HG02588 (cell line): ENCODE measurements at regions not wholly inside any gene's neighbourhood (a gene's known extent, or its start where the extent isn't known, plus 50 kb on each side); places are given as distances from the start of the nearest gene placed in this dataset.
"Not testable (repeated sequence)": the region's sequence is repeated elsewhere in the genome, so short reads cannot be mapped to it uniquely, and the experiment has no call there.

Source experiments
- ATAC-seq: cut with Tn5 transposase; IDR thresholded peaks from one replicate; pipeline ENCODE4 v1.9.1; 2021; ENCODE audit warnings: mild to moderate bottlenecking, moderate library complexity; ENCODE audit not compliant: unreplicated experiment

DNA sequence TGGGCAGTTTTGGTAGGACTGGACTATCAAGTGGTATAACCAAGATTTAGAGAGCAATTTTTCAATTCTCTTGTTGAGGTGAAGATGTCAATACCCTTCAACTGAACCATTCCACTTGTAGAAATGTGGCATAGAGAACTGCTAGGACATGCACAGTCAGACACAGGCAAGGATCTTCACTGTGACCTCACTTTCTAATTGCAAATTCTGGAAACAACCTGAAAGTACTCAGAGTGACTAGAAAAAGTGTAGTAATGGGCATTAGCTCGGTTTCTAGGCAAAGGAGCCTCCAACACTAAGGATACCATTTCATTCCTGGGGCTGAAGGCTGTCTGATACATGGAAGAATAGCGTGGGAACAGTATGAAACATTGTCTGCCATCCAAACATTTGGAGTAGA is 433.0 kb upstream of the RUNX1 start:
- ATAC-seq: no peak

DNA sequence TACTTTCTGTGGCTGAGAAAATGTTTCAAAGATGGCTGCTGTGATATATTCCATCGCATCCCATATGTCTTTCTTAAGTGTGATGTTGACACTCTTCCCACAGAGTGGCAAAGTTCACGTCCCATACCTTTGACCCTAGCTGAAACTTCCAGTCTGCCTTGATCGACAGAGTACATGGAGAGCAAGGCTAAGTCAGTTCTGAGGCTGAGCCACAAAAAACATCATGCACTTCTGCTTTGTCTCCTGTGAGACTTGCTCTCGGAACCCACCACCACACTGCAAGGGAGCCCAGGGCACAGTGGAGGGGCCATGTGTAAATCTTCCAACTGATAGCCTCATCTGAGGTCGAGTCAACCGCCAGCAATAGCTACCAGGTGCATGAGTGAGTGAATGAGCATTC is 431.9 kb upstream of the RUNX1 start:
- ATAC-seq: no peak

DNA sequence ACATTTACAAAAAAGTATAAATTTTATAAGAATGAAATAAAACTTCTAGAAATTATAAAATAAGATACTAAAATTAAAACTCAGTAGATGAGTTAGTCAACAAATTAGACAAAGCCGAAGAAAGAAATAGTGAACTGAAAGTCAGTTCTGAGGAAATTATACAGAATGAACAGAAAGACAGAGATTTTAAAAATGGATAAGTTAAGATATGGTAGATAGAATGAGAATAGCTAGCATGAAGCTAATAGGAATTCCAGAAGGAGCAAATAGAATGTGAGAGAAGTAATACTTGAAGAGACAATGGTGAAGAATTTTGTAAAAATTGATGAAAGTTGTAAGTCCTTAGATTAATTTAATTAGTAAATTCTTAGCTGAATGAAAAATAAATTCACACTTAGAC is 430.4 kb upstream of the RUNX1 start:
- ATAC-seq: no peak

DNA sequence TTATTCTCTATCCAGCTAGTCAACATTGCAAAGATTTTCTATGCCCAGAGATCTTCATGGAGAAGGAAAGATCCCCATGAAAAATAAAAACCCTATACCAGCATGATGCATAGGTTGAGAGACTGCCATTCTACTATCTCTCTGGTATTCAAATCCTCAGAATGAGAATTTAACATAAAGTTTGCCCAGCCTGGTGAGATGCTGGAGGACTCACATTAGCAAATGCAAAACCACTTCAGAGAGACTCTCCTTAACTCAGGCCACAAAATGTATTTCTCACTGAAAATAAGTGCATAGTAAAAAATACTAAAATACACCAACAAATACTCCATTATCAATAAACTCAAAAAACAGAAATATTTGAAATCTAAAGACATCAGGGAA is 430.0 kb upstream of the RUNX1 start:
- ATAC-seq: no peak

DNA sequence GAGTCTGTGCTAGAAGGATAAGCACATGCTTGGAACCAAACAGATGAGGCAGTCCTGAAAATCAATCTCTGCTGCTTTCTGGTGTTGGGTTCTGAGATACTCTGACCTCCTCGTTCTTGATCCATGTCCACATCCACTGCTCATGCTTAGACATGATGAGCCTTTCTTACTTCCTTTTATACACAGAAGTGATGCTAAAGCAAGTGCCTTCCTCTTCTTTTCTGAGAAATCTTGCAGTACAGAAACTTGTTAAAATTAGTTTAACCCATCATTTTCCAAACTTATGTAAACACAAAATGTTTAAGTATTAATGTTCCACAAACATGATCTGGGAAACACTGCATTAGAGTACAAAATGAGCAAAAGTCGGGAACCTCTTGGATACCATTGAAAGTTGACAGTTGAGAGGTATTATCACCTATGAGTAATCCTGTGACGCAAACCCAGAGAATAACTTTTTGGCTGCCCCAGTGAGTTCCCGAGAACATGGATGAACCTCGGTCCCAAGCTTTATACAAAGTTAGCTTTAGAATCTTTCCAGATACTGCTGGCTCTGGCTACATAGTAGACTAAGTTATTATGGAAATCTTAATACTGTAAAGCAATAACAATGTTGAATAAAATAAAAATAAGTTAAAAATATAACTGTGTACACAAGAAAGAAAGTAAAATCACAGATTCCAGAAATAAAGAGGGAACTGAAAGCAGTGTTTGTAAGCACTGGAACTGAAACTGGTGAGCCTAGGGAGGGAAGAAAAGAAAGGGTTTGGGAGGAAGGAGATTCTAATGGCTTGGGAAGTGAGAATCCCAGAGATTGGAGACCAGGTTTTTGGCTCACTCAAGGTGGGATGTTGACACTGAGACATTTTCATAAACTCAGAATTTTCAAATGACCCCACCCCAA is 429.3 kb upstream of the RUNX1 start:
- ATAC-seq: no peak

DNA sequence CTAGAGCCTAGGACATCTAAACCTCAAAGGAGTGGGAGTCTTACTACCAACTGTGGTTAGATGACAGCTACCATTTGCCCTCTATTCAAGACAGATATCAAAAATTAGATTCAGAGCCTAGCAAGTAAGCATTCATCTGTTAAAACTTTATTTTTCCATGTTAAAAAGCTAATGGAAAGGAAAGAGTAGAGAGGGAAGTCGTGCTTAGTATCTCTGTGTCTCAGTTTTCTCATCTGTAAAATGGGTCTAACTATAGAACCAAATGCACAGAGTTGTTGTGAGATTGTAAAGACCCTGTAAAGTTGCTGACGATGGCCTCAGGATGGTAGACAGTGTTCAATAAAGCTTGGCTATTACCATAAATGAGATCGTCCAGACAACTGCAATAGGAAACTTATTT is 428.5 kb upstream of the RUNX1 start:
- no peak for ATAC-seq

DNA sequence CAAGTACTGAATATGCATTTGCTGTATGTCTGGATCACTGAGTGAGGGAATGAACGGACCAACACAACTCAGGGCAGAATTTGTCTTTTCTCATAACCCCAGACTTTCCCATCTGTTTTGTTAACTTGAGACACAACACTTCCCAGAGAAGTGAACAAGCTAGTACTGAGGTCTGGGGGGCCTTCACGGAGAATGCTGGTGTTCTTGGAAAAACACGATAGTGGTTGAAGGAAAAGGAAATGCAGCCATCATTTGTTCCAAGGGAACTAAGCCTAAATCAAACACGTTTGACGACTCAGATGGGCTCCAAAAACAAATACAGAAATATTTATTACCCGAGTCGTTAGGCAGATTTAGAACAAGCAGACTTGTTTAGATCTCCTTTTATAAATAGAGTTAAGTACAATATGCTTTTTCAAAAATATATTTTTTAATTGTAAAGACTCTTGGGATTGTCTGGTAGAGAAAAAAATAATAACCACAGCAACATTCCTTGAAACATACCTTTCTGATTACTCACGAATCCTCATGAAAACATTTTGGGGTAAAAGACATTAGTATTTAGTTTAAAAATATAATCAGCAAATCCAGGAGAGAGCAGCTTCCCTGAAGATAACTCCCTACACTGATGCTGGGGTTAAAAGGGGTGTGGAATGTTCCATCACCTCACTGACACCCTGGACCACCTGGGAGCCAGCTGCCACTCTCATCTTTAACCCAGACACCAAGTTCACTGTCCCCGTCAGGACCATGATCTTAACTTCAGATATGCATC is 427.7 kb upstream of the RUNX1 start:
- ATAC-seq: no peak

DNA sequence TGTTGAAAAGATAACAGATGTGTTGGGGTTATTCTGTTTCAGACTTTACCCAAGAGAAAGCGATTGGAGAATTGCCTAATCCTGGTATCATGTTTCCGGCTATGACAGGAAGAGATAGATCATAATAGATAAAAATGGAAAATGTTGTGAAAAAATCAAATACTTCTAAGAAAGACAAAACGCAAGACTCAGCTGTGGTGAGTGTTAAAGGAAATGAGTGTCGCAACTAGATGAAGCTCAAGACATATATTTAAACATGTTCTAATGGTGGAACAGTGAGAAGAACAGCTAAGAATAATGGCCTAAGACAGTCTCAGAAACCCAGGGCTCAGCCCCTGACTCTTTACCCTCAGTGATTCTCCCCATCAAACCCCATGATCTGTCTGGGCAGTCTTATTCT is 426.7 kb upstream of the RUNX1 start:
- ATAC-seq: no peak

DNA sequence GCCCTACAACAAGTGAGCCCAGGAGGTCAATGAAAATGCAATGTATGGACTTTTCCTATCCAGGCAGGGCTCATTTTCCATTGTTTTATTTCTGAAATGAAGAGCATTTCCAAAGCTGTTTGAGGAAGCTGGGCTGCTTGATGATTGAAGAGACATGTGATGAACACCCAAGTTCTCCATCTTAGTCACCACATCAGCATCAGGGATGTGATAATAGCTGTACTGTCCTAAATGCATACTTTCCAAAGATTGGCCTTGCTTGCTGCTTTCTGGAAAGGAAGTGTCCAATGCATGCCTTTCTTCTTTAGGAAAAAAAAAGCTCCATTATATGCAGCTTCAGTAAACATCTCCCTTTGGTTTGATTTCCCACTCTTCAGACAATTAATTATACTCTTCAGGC is 425.9 kb upstream of the RUNX1 start:
- ATAC-seq: no peak

DNA sequence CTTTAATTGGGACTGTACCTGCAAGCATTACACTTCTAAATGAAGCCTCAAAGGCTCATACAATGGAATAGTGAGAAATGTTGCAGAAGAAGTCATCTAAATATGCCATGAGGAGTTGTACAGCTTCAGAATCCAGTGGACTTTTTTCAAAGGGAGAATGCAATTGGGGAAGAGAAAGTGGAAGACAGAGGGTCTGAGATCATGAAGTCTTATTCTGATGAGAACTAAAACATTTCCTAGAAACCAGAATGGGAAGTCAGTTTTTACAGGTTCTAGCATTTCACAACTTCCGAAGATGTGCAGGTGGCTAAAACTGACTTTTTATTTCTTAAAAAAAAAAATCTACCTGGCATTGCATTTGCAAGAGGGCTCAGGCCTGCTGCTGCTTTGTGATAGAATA is 424.4 kb upstream of the RUNX1 start:
- no peak for ATAC-seq

DNA sequence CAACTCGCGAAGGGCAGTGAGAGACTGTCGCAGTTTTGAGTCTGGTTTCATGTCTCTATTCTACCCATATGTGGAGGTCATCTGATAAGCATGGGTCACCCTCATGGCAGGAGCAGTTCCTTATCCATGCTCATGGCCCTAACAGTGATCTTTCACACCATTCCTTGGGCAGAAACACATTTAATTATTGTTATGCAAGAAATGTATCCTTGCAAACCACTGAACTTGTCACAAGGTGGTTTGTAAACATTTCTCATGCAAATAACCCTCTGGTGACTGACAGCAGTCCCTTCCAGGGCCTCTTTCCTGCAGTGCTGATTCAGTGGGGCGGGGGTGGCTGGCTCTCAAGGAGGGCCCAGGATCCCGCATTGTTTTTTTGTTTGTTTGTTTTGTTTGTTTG is 421.4 kb upstream of the RUNX1 start:
- no peak for ATAC-seq

DNA sequence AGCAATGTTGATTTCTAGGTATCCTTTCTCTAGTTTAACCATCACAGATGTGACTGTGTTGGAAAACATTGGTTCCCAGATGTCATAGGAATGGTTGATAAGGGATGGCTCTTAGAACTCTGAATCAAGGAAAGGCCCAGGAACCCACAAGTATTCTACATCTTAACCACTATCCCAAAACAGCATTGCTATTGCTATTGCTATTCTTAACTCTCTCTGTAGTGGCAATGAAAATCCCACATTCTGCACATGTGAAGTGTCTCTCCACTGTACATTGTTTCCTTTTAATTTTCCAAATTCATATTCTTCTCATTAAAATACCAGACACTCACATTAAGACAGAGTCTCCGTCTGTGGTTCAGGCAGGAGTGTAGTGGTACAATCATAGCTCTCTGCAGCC is 420.4 kb upstream of the RUNX1 start:
- ATAC-seq: no peak

DNA sequence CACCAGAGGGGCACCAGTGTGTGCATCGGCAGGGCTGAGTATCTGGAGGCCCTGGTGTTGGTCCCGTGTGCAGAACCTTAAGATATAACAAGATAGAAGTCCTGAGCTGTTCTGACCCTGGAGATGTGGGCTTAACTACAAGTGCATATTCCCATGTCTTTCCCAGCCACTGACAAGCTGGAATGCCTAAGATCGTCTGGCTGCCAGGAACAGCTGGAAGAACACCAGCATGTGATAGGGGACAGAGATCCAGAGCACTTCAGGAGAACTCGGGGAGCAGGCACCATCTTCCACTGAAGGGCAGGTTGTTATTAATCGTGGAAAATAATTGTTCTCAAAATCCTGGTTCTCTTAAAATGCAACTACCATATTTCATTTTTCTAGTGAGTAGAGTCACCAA is 419.9 kb upstream of the RUNX1 start:
- ATAC-seq: no peak

DNA sequence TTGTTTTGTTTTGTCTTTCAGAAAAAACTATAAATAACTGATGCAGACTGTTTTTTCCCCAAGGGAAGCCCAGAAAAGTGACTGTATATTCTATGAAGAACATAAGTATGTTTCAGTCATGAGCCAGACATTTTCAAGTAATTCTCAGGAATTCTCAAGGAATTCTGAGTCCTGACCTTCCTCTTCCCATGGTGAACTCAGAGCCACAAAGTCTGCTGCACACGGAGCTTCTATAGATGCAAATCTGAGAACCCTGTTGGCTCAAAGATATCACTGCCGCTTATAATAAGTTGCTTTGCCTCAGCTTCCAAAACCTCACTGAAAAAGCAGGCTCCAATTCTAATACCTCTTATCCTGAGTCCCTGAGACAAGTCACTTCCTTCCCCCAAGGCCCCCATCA is 418.5 kb upstream of the RUNX1 start:
- ATAC-seq: no peak

DNA sequence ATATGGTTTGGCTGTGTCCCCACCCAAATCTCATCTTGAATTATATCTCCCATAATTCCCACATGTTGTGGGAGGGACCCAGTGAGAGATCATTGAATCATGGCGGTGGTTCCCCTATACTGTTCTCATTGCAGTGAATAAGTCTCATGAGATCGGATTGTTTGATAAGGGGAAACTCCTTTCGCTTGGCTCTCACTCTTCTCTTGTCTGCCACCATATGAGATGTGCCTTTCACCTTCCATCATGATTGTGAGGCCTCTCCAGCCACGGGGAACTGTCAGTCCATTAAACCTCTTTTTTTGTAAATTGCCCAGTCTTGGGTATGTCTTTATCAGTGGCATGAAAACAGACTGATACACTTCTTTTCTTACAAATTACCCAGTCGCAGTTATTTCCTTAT is 417.6 kb upstream of the RUNX1 start:
- not testable (repeated sequence) for ATAC-seq

DNA sequence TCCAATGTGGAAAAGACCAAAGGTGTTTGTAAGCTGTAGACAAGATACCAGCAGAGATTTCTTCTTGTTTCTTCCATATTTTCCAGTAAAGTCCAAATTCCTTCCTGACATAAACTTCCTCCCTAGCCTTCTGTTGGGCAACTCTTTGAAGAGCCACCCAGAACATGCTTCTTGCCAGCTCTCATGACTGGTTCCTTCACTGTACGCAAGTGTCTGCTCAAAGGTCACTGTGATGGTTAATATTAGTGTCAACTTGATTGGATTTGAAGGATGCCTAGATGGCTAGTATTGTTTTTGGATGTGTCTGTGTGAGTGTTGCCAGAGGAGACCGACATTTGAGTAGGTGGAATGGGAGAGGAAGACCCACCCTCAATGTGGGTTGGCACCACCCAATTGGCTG is 416.6 kb upstream of the RUNX1 start:
- no peak for ATAC-seq

DNA sequence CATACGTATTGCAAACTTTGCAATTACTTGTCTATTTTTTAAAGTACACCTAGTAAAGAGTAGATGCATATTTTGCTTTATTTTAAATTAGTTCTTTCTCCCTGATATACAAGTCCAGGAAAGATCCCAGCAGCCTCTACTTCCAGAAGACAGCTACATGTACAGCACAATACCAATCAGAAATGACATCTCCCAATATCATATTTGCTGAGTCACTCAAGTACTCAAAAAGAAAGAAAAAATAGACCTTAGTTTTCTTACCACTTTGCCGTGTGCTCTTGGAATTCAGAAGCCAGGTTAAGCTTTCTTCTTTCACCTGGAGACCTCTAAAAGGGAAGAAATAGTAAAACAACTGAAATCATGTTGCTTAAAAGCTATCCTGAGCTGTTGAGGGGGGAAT is 412.6 kb upstream of the RUNX1 start:
- no peak for ATAC-seq

DNA sequence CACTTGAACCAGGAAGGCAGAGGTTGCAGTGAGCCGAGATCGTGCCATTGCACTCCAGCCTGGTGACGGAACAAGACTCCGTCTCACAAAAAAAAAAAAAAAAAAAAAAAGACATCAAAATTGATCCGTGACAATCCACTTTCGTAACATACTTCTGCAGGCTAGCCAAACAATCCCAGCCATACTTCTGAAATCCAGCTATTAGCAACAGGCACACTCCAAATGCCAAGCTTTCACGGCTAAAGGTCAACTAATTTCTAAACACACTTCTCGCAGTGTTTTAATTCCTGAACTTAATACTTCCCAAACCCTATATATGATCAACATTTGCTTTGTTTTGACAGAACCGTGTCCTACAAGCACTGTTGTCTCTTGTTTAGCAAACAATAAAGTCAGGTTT is 411.3 kb upstream of the RUNX1 start:
- ATAC-seq: no peak

DNA sequence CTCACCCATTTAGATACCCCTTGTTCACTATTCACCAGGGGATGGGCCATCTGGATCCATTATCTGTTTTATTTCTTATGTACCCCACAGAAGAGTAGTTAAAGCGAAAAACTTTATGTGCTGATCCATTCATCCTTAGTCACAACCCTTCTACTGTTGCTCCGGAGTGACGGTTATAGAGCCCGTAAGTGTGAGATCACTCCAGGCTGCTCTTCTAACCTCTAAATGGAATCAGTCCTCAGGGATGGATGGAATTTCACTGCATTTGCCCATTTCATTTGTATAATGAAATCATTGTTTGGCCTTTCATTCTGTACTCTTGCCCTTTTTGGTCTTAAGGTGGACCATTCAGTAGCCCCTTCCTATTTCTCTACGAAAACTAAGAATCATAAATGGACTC is 409.3 kb upstream of the RUNX1 start:
- ATAC-seq: no peak

DNA sequence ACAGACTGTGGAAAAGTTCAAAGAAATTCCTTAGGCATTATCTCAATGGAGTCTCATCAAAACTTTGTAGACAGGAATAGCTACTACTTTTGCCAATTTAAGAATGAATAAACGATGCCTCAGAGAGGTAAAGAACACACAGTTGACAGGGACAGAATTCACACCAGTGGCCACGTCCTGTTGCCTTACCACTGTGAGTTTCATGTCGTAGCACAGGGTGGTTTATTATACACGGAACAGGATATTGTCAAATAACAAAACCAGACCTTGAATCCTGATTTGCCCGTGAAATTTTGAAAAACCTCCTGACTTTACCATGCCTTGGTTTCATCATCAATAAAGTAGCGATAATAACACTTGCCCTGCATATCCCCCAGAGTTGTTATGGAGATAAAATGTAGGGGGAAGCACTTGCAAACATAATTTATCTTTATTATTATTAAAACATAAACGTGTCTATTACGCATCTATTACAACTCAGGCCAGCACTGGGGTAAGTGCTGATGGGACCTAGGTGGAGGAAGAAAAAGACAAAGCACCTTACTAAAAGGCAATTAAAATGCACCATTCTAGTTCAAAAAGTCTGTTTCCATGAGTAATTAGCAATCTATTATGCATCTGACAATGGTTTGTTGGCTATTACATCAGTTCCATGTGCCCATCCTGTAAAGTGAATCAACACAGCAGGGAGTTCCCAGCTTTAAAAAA is 408.1 kb upstream of the RUNX1 start:
- no peak for ATAC-seq

DNA sequence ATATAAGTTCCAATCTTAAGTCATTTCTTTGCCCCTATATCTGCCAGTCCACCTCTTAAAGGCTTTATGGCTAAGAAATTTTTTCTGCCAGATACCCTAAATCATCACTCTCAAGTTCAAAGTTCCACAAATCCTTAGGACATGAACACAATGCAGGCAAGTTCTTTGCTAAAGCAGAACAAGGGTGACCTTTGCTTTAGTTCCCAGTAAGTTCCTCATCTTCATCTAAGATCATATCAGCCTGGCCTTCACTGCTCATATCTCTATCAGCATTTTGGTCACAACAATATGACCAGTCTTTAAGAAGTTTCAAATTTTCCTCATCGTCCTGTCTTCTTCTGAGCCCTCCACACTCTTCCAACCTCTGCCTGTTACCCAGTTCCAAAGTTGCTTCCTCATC is 402.2 kb upstream of the RUNX1 start:
- no peak for ATAC-seq

DNA sequence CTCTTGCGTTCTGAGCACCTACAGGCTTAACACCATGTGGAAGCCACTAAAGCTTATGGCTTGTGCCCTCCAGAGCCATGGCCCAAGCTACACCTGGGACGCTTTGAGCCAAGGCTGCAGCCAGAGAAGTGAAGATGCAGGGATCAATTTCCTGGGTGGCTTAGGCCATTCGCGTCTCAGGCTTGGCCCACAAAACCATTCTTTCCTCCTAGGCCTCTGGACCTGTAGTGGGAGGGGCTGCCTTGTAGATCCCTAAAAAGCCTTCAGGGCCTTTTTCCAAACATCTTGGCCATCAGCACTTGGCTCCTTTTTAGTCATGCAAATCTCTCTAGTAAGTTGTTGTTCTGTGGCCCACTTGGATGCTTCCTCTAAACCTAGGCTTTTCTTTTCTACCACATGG is 401.7 kb upstream of the RUNX1 start:
- no peak for ATAC-seq
